ENCODE measurements at regions not wholly inside any gene's neighbourhood (a gene's known extent, or its start where the extent isn't known, plus 50 kb on each side); places are given as distances from the start of the nearest gene placed in this dataset.

DNA sequence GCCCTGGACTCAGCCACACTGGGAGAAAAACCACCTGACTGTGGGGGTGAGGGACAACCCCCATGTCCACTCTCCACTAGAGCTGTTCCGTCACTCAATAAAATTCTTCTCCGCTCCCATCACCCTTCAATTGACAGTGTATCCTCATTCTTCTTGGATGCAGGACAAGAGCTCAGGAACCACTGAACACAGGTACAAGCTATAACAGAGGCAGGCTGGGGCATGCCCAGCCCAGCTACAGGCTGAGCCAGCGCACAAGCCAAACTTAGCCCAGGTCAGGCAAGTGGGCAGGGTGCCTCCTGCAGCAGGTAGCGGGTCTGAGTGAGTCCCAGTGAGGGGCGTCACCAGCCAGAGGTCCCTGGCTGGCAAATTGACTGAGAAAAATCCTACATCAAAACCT is 183.4 kb downstream of the HINT1 start:
- Histone ChIP-seq H3K27me3 (no peaks in the 10 kb centered on the region), H3K9me3 (replicated peaks in 1 of 3) (no peaks in the 10 kb centered on the region), H3K36me3 (replicated peaks in 1 of 2) (no peaks in the 10 kb centered on the region), H3K27ac (no peak overlapping the region), H3K4me3 (no peak overlapping the region), H3K4me1 (replicated peaks in 1 of 2) (no peaks in the 10 kb centered on the region)
- 91 to 99% (median 95%) methylated on average over 5 of the region's 5 CpGs for WGBS, 4 donors
- intact Hi-C loops (cut with DNase I), result no loop called here
- TF ChIP-seq POLR2A (IDR thresholded peaks at IDR 0.05), result no peak
- TF ChIP-seq CTCF (IDR thresholded peaks at IDR 0.05), result no peak
- DNase-seq, result no peak

- TF ChIP-seq POLR2A (IDR thresholded peaks at IDR 0.05) (no peak), CTCF (IDR thresholded peaks at IDR 0.05) (no peak)
- H3K4me3 ChIP-seq, result no peak overlapping the region
- 79 to 87% (median 81%) methylated on average over 4 of the region's 4 CpGs for WGBS, 4 donors
- intact Hi-C loops (cut with DNase I), result no loop called here
- no peaks in the 10 kb centered on the region for H3K36me3 ChIP-seq (replicated peaks in 1 of 2)
- DNase-seq, result no peak
- no peaks in the 10 kb centered on the region for H3K4me1 ChIP-seq (replicated peaks in 1 of 2)
- no peak overlapping the region for H3K27ac ChIP-seq
- H3K9me3 ChIP-seq (replicated peaks in 1 of 3), result no peaks in the 10 kb centered on the region
- H3K27me3 ChIP-seq, result no peaks in the 10 kb centered on the region
Observed at GRCh38 chr5:130978475-130978874, 186.6 kb downstream of the HINT1 start.

- Histone ChIP-seq H3K4me1 (replicated peaks in 1 of 2) (no peaks in the 10 kb centered on the region), H3K36me3 (replicated peaks in 1 of 2) (no peaks in the 10 kb centered on the region), H3K4me3 (no peak overlapping the region), H3K27me3 (no peaks in the 10 kb centered on the region), H3K27ac (no peak overlapping the region), H3K9me3 (replicated peaks in 1 of 3) (no peaks in the 10 kb centered on the region)
- DNase-seq, result no peak
- intact Hi-C loops (cut with DNase I), result no loop called here
- no peak for TF ChIP-seq POLR2A (IDR thresholded peaks at IDR 0.05)
Observed at GRCh38 chr5:130976493-130976892, 188.6 kb downstream of the HINT1 start.

- Histone ChIP-seq H3K4me3 (no peak overlapping the region), H3K27ac (no peak overlapping the region), H3K4me1 (replicated peaks in 1 of 2) (no peaks in the 10 kb centered on the region), H3K27me3 (no peaks in the 10 kb centered on the region), H3K9me3 (replicated peaks in 1 of 3) (no peaks in the 10 kb centered on the region), H3K36me3 (replicated peaks in 1 of 2) (no peaks in the 10 kb centered on the region)
- intact Hi-C loops (cut with DNase I), result no loop called here
- DNase-seq, result peak in 3 of 7 donors; percentile 16 to 57 (median 50)
- WGBS, 4 donors, result 35 to 60% (median 44%) methylated on average over 1 of the region's 1 CpG
- TF ChIP-seq POLR2A (IDR thresholded peaks at IDR 0.05) (no peak), CTCF (IDR thresholded peaks at IDR 0.05) (no peak)
Observed at GRCh38 chr5:130975847-130976246, 189.2 kb downstream of the HINT1 start.

DNA sequence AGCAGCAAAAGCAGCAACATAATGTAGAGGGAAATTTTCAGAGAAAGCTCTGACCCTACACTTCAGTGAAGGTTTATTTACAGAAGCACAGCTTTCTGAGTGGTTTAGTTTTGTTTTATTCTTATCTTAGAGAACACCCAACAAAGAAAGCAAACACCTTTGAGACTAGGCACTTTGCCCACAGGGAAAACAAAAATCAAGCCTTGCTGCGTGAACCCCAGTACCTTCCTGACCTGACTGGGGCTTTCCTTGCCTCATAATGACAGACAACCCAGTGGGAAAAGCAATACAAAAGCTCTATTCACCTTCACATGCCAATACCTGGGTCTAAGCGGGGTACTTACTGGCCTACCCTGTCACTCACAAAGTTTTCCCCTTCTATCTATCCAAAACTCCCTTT is 189.8 kb downstream of the HINT1 start:
- Histone ChIP-seq H3K9me3 (replicated peaks in 1 of 3) (no peaks in the 10 kb centered on the region), H3K4me1 (replicated peaks in 1 of 2) (no peaks in the 10 kb centered on the region), H3K27ac (no peak overlapping the region), H3K4me3 (no peak overlapping the region), H3K36me3 (replicated peaks in 1 of 2) (no peaks in the 10 kb centered on the region), H3K27me3 (no peaks in the 10 kb centered on the region)
- DNase-seq, result no peak
- intact Hi-C loops (cut with DNase I), result no loop called here
- WGBS, 4 donors, result 74 to 90% (median 81%) methylated on average over 2 of the region's 2 CpGs
- TF ChIP-seq POLR2A (IDR thresholded peaks at IDR 0.05) (no peak), CTCF (IDR thresholded peaks at IDR 0.05) (no peak)
